GM19455 (cell line): ENCODE measurements at regions not wholly inside any gene's neighbourhood (a gene's known extent, or its start where the extent isn't known, plus 50 kb on each side); places are given as distances from the start of the nearest gene placed in this dataset.
"Not testable (repeated sequence)": the region's sequence is repeated elsewhere in the genome, so short reads cannot be mapped to it uniquely, and the experiment has no call there.

ENCODE experiments used
- ATAC-seq: cut with Tn5 transposase; IDR thresholded peaks from one replicate; pipeline ENCODE4 v1.9.1; 2021; ENCODE audit not compliant: unreplicated experiment

DNA sequence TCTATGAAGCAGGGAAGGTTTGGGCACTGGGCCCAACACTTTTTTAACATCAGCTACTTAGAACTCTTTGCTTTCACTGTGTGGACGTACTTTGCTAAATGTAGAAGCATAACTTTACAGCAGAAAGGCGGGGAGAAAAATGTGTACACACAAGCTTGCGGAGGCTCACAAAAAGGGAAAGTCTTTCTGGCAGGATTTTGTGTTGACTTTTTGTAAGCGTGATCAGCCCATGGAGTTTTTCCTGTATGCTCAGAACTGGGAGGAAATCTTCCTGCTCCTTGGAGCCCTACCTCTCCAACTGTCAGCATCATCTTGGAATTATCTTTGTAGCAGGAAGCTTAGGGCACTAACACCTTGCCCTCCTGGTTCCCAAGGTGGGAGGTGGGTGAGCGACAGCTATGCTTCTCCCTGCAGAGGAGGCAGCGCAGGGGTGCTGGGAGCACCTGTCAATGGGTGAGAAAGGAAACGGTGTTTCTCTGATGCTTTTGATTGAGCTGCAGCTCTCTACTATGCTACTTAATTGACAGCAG, 321.9 kb downstream of the GADD45G start:
- no peak for ATAC-seq

DNA sequence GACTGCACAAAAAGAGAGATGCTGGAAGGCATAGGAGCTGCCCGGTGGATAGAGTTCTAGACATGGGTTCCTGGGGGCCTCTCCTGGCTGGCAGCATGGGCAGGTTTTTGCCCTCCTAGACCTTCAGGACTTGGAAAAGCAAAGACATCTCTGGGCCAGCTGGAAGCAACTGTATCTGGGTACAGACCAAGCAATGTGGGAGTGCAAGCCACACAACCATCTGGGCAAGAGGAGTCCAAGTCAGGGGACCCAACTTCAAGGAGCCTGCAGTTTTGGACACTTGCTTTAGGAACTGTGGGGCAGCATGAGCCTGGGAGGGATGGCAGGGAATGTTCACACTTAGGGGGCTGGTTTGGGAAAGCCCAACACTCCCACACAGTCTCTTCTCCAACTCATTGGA, 323.3 kb downstream of the GADD45G start:
- no peak for ATAC-seq

DNA sequence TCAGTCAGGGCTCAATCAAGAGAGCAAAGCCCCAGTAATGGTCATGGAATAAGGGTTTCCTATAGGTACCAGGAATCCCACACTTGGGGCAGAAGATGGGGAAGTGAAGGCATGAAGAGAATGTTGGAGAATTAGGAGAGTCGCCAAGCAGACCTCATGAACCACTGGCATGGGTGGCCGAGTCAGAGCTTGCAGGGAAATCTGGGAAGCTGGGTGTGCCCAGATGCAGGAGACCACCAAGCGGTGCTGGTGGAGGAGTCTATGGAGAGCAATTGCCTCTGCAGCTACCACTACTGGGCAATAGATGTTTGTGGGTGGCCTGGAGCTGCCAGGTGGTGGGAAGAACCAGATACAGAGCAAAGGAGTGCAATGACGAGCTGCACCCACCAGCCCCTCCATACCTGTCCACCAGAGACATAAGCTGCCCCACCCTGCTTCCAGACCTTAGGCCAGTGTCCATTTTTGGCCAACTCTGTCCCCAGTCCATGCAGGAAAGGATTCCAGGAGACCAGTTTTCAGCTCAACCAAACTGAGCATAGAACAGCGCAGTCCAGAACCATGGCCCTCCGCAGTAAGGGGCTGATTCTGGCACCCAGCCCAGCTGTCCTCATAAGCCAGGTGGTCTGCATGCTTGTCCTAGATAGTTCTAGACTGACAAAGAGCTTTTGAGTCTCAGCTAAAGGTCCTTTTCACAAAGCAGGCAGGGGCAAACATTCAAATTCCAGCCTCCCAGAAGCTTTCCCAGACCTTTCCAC, 323.9 kb downstream of the GADD45G start:
- no peak for ATAC-seq

DNA sequence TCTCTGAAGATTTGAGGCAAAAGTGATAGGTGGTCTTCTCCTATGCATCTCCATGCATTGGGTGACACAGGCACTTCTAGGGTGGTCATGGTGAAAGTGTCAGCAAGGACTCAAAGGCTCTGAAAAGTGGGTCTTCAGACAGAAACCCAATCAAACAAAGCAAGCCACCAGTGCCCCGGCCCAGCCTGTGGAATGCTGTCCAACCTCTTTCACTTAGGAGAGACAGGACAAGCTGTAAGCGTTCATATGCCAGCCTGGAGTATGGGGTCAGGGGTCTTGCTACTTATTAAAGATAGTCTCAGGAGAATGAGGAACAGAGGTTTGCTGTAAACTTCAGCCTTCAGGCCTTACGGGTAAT, 324.5 kb downstream of the GADD45G start:
- no peak for ATAC-seq

DNA sequence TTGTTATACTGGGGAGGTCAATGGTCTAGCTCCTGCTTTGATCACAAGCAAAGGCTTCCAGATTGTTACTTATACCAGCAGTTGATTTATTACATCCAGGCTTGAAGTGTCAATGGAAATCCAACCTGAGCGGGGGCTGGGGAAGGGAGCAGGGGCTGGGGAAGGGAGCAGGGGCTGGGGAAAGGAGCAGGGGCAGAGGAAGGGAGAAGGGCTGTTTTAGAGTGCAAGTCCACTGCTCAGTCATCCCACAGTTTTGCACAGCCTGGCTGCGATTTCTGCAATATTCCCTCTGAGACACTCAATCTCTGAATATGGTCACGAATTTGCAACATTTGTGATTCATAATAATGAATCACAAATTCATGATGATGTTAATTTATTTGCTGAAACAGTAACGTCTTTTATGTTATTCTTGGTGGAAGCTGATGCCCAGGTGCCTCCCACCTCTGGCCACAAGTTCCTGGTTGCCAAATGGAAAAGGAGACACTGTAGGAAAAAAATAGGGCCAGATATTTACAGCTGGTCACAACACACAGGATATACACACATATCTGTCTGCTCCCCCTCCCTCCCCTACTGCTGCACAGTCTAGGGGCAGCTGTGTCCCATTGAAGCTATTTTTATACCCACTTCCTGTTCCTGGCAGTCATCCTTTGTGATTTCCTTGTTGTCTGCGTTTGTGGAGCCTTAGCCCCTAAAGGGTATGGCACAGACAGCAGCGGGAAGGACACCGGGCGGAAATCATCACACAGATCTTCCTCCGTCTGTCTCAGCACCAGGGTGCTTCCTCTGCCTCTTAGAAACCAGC, 325.1 kb downstream of the GADD45G start:
- no peak for ATAC-seq

DNA sequence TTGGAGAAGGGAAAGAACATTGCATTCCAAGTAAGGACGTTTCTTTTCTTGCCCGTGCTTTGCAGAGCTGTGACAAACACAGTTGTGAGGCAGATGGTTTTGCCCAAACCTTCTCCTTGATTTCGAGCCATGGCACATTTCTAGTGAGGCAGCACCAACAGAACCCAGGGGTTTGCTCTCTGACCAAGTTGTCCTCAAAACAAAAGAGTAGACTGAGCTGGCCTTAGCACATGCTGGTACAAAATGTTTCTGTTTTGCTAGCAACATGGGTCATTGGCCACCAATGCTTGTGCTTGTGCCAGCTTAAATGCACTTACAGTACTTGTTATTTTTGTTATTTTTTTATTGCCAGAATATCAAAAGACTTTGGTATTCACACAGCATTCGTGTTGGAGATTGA, 328.8 kb downstream of the GADD45G start:
- no peak for ATAC-seq

DNA sequence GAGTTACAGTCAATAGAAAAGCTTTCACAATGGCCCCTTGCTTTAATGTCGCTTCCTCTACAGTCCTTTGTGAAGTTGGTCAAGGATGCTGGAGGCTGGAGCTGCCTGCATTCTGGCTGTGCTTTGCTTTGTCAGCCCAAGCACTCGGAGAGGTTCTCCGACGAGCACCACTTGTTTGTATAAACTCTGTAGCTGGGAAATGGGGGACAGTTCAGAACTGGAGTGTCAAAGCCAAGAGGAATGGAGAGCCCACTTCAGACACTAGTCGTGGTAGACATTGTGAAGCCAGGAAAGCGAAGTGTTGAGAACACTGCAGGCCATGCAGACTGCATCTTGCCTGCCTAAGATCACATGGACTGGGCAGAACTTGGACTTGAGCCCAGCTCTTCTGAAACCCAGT, 330.3 kb downstream of the GADD45G start:
- ATAC-seq = no peak

DNA sequence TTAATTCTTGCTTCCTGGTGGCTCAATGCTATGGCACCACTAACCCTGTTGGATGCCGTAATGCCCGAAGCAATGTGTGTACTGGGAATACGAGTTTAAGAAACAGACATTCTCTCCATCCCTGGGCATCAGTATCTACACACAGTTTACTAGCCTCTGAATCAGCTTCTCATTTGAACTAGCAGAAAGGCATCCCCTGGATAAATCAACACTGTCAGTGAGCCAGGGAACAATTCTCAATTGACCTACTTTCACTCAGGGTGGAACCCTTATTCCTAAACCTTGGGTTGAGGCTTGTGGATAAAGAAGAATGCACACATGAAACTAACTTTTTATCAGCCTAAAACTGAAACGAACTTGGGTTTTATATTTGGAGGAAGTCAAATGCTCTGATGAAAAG, 331.0 kb downstream of the GADD45G start:
- ATAC-seq = no peak

DNA sequence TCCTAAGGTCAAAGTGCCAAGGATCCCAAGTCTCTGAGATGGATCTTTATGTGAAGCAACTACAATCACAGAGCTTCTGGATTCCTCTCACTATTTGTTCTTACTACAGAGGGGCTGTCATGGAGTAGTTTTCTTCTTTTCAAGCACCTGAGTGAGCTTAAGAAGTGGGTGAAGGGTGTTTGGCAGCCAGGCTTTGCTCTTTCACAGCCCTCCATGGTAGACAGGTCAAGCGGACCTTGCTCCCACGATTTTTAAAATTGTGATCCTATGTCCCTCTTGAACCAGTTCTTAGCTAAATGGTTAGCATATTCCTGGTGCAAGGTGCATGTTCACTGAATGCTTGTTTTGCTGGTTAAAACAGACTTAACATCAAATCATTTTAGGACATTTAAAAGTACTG, 332.2 kb downstream of the GADD45G start:
- no peak for ATAC-seq

DNA sequence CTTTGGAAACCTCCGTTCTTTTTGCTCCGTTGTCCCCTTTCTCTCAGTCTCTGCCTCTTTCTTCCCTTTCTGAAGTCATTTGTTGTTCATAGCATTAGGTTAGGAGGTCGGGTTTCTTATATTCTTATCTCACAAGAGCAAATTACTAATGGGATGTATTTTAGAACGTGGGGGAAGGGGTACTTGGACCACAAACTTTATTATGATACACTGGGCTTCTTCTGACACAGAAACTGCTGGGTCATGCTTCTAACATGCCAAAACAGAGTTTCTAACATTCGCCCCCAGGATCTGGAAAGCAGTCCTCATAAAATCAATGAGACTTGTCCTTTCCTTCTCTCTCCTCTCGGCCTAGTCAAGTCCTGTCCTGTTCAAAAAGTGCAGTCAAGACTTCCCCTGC, 334.4 kb downstream of the GADD45G start:
- ATAC-seq = no peak

DNA sequence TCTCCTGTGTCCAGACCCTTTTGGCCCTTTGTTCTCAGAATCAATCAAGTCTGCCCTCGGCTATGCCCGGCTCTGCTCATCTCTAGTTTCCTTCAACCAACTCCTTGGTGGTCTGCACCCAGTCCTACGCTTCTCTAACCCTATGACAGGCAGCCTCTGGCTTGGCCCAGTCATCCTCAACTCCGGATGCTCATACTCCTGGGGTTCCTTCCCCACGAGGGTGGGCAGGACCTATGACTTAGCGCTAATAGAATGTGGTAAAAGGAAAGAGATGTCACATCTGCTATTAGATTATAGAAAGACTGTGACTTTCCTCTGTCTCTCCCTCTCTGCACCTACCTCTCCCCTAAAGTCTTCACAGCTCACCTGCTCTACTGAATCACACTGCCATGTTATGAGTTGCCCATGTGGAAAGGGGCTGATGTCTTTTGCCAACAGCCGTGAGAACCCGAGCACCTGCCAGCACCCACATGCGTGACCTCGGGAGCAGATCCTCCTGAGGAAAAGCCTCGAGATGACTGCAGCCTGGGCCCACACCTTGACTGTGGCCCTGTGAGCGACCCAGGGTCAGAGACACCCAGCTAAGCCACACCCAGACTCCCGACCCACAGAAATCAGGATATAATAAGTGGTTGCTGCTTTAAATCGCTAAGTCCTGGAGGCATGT, 334.9 kb downstream of the GADD45G start:
- ATAC-seq = no peak

DNA sequence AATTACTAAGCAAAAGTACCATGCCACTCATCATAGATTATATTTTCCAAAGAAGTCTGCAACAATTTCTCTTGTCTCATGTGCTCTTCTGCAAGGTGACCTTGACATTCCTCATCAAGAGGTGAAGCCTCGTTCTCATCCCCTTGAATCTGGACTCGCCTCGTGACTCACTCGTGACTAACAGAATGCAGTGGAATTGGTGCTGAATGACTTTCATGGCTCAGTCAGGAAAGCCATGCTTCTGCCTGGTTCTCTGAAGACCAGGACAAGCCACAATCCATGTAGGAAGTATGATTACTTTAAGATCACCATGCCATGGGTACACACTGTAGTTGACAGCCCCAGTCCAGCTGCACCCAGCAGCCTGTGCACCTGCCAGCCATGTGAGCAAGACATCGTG, 335.8 kb downstream of the GADD45G start:
- ATAC-seq = no peak

DNA sequence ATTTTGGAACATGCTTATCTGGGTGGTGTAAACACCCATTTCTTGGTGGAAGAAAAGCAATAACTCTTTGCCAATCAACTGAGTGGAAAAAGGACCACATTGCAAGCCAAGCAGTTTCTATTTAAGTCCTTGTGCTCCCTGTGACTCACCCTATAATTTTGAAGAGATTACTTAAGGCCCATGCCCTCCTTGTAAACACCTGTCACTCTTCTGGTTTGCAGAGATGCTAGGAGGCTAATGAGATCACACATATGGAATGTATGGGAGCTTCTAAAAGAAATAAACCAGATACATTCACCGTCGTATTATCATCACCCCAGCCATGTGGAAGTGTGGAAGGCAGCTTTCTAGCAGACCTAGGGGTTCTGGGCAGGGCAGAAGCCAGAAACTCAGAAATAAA, 337.1 kb downstream of the GADD45G start:
- ATAC-seq = no peak

DNA sequence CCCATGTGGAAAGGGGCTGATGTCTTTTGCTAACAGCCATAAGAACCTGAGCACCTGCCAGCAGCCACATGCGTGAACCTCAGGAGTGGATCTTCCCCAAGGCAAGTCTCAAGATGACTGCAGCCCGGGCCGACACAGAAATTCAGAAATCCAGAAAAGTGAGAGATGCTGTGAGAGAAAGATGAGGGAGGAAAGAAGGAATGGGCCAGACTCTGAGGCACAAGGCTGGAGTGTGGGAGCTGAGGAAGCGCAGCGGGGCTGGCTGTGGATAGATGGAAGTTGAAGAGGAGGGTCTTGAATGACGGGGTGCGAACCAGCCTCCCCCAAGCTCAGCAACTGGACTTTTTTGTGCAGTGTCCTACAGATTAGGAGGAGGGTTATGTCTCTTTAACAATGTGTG, 337.8 kb downstream of the GADD45G start:
- no peak for ATAC-seq

DNA sequence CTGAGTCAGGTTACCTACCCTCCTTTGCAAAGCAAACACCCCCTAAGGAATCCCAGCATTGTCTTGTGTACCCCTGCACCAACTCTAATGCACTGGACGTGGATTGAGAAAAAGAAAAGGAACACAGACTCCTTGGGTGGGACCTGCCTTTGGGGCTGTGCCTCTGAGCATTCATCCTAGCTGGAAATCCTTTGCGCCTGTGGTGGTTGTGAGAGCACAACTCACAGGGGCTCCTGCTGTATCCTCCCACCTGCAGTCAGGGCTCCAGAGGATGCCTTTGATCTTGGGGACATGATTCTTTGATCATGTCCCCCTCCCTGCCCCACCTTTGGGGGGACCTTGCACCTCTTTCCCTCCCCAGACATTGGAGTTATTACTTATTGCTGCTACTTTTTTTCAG, 338.5 kb downstream of the GADD45G start:
- no peak for ATAC-seq

DNA sequence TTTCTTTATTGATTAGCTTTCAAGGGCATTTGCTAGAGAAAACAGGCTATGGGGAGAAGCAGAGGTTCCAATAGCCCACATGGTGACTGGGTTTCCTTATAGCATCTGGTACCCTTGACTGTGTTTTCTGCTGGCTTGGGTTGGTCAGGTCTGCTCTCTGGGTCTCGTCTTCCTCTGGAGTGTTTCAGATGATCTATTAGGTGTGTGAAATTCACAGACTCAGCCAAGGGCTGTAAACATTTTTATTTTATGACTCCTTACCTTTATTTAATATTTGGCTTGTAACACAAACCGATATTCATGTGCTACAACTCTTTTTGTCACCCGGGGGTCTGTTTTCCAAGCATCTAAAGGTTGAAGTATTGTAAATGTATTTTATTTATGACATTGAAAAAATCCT, 338.9 kb downstream of the GADD45G start:
- ATAC-seq = no peak

DNA sequence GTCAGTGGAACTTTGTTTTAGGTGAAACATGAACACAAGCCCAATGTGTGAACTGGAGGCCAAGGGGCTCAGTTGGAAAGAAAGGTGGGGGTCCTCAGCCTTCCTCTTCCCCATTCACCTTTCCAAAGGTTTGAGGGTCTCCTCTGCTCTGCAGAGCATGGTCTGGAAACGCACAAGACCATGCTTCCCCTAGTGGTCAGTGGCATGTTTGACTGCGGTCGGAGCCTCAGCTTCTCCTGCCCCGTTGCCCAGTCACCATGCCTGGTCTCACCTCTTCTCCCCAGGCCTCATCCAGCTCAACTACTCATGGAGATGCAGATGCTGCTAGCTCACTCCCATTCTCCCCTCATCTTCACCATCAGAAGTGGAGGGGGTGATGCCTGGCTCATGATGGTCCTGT, 340.3 kb downstream of the GADD45G start:
- ATAC-seq = no peak

DNA sequence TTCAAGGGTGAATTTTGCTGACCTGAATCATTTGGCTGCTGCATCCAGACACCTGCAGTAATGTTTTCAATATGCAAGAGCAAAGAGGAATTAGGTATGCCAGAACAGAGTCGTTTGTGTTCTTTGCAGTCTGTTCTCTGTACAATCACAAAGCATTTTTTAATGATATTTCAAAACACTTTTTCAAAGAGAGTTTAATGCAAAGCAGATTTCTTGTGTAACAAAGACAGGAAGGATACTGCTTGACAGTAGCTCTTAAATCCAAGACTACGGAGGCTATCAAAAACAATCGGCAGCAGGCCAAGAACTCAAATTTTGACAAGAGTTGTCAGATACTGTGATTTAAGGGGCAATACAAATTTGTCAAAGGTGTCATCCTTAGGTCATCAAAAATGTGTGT, 341.9 kb downstream of the GADD45G start:
- ATAC-seq = no peak

DNA sequence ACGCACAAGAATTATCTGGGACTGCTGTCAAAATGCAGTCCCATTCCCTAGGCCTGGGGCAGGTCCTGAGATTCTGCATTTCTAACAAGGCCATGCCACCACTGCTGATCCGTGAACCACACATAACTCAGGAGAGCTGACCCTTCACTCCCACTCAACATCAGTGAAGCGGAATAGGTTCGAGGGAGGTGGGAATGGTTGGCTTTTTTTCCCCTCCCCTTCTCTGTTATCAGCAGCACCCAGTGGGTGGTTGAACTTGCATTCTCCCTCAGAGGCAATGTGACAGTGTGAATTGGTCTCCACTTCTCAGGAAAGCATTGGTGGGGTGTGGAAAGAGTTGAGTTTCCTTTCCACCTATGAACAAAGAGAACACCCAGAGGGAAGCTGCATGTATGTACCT, 344.3 kb downstream of the GADD45G start:
- no peak for ATAC-seq

DNA sequence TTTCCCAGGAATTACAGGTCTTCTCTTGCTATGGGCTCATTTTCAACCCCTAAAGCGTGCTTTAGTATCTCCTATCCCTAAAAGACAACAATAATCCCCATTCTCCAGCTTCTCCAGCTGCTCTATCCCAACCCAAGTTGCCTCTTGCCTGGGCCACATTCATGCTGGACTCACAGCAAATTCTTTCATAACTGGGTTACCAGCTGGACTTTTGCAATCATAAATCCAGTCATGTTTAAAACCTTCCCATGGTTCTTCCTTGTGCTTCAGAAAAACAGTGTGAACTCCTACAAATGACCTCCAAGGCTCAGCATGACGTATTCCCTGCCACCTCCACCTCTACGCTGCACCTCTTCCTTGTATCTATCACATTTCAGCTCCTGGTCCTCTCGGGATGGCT, 346.9 kb downstream of the GADD45G start:
- ATAC-seq = no peak

DNA sequence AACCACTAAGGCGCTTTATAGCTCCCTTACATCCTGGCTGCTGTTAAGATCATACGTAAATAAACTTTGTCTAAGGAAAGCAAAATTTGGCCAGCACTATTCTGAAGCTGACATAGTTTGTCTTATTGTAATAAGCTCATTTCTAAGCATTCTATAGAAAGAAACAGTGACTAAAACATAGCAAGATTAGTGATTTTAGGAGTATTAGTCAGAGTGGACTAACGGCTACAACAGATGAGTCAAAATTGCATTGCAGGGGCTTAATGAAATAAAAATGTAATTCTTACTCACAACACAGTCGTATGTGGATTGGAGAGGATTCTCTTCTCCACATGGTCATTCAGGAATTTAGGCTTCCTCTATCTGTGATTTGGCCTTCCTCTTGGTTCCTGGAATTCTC, 347.6 kb downstream of the GADD45G start:
- no peak for ATAC-seq

DNA sequence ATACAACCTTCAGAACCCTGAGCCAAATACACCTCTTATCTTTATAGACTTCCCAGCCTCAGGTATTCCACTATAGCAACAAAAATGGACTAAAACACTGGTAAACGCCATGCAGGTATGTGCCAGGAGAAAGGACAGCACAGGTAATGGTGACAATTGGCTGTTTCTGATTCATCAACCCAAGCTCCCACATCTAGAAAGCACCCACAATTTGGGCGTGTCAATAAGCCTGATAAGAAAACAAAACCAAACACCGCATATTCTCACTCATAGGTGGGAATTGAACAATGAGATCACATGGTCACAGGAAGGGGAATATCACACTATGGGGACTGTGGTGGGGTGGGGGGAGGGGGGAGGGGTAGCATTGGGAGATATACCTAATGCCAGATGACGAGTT, 348.5 kb downstream of the GADD45G start:
- not testable (repeated sequence) for ATAC-seq
